Activated T-helper 1 cell treated with anti-CD3 and anti-CD28 coated beads, Interleukin-12 subunit alpha, Interleukin-12 subunit beta, Interleukin-2, Interleukin-4 antibody, amounts not matched to agents 30 ng/mL and 10 ng/mL and 1 ng/mL, durations not matched to agents 14 hours and 24 hours and 36 hours (primary cell): ENCODE measurements at regions not wholly inside any gene's neighbourhood (a gene's known extent, or its start where the extent isn't known, plus 50 kb on each side); places are given as distances from the start of the nearest gene placed in this dataset.
"Not testable (repeated sequence)": the region's sequence is repeated elsewhere in the genome, so short reads cannot be mapped to it uniquely, and the experiment has no call there.

Experiments used
- DNase-seq: peaks from one replicate; pipeline ENCODE4 v3.0.0; 2021; ENCODE audit warnings: low spot score
- H3K27ac Mint-ChIP-seq: one replicate; pipeline ENCODE4 v1.8.0; 2021; ENCODE audit warnings: mild to moderate bottlenecking, mixed read lengths
- H3K27me3 Mint-ChIP-seq: one replicate; pipeline ENCODE4 v1.8.0; 2022; ENCODE audit warnings: mild to moderate bottlenecking, moderate library complexity, mixed read lengths; ENCODE audit not compliant: insufficient read depth
- H3K36me3 Mint-ChIP-seq: one replicate; pipeline ENCODE4 v1.8.0; 2021; ENCODE audit warnings: low read depth, mixed read lengths
- H3K4me1 Mint-ChIP-seq: one replicate; pipeline ENCODE4 v1.8.0; 2021; ENCODE audit warnings: low read depth, mixed read lengths
- H3K4me3 Mint-ChIP-seq: one replicate; pipeline ENCODE4 v1.8.0; 2021; ENCODE audit warnings: mild to moderate bottlenecking, moderate library complexity, mixed read lengths
- H3K9me3 Mint-ChIP-seq: one replicate; pipeline ENCODE4 v1.8.0; 2021; ENCODE audit warnings: mixed read lengths
- intact Hi-C: fragments of 100-400 bp; cut with micrococcal nuclease; formaldehyde crosslinking; loops from one replicate; pipeline ENCODE4 v1.15.1; 2024

DNA sequence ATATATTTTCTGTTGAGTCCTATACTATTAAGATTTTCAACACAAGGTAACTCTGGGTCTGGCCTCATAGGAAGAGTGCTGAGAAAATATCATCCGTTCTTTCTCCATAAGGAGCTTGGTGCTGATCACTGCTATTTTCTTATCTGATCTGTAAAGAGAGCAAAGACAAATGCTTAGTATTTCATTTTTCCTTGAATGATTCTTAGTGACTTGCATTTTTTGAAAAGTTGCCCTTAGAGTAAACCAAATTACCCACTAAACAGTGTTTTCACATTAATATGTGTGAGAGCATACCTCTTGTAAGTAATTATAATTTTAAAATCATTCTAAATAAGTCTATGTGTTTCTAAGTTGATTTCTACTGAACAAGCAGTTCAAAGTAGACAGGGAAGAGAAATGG lies 121.3 kb upstream of the CTSV start:
- Mint-ChIP-seq H3K4me1 (no peaks in the 10 kb centered on the region), H3K9me3 (no peaks in the 10 kb centered on the region), H3K27me3 (peaks cover 4% of the 10 kb centered on the region), H3K27ac (no peak overlapping the region), H3K36me3 (no peaks in the 10 kb centered on the region), H3K4me3 (no peak overlapping the region)
- intact Hi-C loops: no loop called here
- DNase-seq: no peak

DNA sequence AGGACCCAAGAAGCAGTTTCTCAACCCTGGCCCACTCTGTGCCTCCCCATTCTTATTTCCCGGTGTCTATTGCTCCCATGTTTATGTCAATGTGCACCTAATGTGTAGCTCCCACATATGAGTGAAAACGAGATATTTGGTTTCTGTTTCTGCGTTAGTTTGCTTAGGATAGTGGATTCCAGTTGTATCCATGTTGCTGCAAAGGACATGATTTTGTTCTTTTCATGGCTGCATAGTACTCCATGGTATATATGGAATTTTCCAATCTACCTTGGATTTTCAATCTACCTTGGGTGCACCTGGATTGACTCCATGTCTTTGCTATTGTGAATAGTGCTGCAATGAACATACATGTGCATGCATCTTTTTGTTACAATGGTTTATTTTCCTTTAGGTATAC lies 119.8 kb upstream of the CTSV start:
- DNase-seq, H3K27me3 Mint-ChIP-seq, intact Hi-C loops, H3K36me3 Mint-ChIP-seq, H3K9me3 Mint-ChIP-seq, H3K27ac Mint-ChIP-seq, H3K4me1 Mint-ChIP-seq, H3K4me3 Mint-ChIP-seq: not testable (repeated sequence)

DNA sequence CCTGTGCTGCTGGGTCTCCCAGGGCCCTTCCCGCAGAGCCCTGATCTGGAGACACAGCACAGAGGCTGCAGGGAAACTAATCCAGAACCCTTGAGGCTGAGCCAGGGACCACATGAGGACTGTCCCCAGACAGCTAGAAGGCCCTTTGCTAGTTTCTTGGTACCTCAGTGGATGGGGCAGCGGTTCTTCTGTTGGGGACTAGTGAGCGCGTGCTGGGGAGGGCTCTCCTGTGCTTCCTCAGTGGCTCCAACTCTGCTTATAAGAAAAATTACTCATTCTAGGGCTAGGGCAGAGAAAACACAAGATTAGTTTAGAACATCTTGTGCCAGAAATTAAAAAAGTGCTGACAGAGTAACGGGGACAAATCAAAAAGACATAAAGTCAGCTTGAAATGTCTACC lies 116.5 kb upstream of the CTSV start:
- intact Hi-C loops, H3K4me1 Mint-ChIP-seq, H3K4me3 Mint-ChIP-seq, H3K27ac Mint-ChIP-seq, DNase-seq, H3K36me3 Mint-ChIP-seq, H3K9me3 Mint-ChIP-seq, H3K27me3 Mint-ChIP-seq: not testable (repeated sequence)

DNA sequence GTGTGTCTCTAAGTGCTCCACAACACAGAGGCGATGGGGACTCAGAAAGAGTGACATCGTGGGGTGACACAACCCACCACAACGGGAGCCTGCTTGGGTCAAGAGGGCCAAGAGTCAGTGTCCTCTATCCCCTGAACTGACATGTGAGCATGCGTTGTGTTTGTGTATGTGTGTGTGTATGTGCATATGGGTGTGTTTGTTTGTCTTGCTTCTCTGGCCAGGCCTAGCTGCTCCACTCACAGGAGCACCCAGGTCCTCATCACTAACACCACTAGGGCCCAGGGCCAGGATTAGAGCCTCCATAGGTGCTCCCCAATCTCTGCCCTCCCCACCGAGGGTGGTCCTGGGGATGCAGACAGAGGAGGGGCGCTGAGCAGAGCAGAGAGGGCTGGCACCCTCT lies 115.0 kb upstream of the CTSV start:
- intact Hi-C loops: no loop called here

DNA sequence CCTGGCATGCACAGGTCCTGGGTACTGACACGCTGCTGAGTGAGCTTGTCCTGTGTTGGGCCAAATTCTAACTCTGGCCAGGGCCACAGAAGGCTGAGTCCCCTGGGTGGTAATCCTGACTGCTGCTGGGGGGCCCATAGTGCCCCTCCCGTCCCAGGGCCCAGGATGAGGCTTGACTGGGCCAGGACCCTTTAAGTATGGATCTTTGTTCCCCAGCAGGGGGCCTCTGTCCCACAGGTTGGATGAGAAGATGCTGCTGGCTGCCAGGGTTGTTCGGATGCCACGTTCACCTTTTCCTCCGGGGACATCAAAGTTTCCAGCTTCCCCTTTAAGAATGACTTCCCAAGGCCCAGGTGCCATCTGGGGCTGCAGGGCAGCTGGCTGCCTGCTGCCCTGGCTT lies 114.2 kb upstream of the CTSV start:
- H3K27me3 Mint-ChIP-seq, H3K4me3 Mint-ChIP-seq, H3K27ac Mint-ChIP-seq, H3K4me1 Mint-ChIP-seq, intact Hi-C loops, DNase-seq, H3K9me3 Mint-ChIP-seq, H3K36me3 Mint-ChIP-seq: not testable (repeated sequence)

More for the DNA sequence above, 115.0 kb upstream of the CTSV start:
- Mint-ChIP-seq H3K27ac (no peak overlapping the region), H3K4me3 (no peak overlapping the region), H3K27me3 (peaks cover 2% of the 10 kb centered on the region), H3K36me3 (no peaks in the 10 kb centered on the region), H3K9me3 (no peaks in the 10 kb centered on the region), H3K4me1 (no peaks in the 10 kb centered on the region)
- no peak for DNase-seq

DNA sequence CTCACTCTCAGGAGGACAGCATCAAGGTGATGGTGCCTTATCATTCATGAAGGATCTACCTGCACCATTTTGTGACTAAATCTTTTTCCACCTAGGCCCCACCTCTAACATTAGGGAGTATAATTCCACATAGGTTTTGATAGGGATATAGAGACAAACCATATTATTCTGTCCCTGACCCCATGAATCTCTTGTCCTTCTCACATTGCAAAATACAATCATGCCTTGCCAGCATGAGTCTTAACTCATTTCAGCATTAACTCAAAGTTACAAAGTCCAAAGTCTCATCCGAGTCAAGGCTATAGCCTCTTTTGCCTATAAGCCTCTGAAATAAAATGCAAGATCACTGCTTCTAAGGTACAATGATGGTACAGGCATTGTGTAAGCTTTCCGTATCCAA lies 111.5 kb upstream of the CTSV start:
- H3K27me3 Mint-ChIP-seq: peaks cover 14% of the 10 kb centered on the region
- H3K4me1 Mint-ChIP-seq, intact Hi-C loops, H3K36me3 Mint-ChIP-seq, H3K9me3 Mint-ChIP-seq, DNase-seq, H3K4me3 Mint-ChIP-seq, H3K27ac Mint-ChIP-seq: not testable (repeated sequence)

DNA sequence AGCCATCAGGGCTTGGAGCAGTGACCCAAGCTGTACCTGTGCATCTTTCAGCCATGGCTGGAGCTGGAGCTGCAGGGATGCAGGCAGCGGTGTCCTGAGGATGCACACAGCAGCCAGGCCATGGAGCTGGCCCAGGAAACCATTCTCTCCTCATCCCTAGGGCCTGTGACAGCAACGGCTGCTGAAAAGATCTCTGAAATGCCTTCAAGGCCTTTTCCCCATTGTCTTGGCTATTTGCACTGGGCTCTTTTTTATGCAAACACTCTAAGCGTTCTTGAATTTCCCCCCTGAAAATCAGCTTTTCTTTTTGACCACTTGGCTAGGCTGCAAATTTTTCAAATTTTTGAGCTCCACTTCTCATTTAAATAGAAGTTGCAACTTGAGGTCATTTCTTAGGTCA lies 109.5 kb upstream of the CTSV start:
- DNase-seq, H3K36me3 Mint-ChIP-seq, H3K9me3 Mint-ChIP-seq, H3K4me1 Mint-ChIP-seq, H3K27ac Mint-ChIP-seq, H3K4me3 Mint-ChIP-seq, intact Hi-C loops: not testable (repeated sequence)
- H3K27me3 Mint-ChIP-seq: peaks cover 14% of the 10 kb centered on the region

DNA sequence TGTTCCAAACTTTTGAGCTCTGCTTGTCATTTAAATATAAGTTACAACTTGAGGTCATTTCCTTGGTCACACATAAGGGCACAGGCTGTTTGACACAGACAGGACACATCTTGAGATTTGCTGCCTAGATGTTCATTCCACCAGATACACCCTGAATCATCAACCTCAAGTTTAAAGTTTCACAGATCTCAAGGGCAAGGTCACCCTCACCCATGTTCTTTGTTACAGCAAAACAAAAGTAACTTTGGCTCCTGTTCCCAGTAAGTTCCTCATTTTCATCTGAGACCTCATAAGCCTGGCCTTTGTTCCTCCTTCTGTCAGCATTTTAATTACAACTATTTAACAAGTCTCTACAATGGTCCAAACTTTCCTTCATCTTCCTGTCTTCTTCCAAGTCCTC lies 106.7 kb upstream of the CTSV start:
- DNase-seq, intact Hi-C loops, H3K27ac Mint-ChIP-seq, H3K36me3 Mint-ChIP-seq, H3K4me3 Mint-ChIP-seq, H3K4me1 Mint-ChIP-seq, H3K9me3 Mint-ChIP-seq: not testable (repeated sequence)
- peaks cover 16% of the 10 kb centered on the region for H3K27me3 Mint-ChIP-seq

DNA sequence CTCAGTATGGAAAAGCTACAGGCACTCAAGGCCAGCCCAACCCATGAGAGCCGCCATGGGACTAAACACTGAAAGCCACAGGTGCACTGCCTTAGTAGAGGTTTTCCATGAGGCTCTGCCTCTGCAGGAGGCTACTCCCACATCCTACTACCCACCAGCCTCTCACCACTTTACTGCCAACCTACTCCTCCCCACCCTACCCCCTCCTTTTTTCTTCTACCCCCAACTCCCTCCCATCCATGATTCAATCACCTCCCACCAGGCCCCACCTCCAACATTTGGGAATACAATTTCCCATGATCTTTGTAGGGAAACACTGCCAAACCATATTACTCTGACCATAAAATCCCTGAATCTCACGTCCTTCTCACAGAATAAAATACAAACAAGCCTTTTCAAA lies 101.6 kb upstream of the CTSV start:
- intact Hi-C loops: no loop called here
- Mint-ChIP-seq H3K27me3 (peaks cover 2% of the 10 kb centered on the region), H3K9me3 (no peaks in the 10 kb centered on the region), H3K4me1 (no peaks in the 10 kb centered on the region), H3K4me3 (no peak overlapping the region), H3K27ac (no peak overlapping the region), H3K36me3 (no peaks in the 10 kb centered on the region)
- no peak for DNase-seq

DNA sequence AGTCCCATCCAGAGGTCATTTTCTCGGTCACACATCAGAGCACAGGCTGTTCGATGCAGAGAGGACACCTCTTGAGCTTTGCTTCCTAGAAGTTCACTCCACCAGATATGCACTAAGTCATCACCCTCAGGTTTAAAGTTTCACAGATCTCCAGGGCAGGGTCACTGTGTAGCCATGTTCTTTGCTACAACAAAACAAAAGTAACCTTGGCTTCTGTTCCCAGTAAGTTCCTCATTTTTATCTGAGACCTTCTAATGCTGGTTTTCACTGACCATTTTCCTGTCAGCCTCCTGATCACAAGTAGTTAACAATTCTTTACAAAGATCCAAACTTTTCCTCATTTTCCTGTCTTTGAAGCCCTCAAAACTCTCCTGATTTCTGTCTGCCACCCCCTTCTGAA lies 97.5 kb upstream of the CTSV start:
- no peaks in the 10 kb centered on the region for H3K36me3 Mint-ChIP-seq
- intact Hi-C loops: no loop called here

DNA sequence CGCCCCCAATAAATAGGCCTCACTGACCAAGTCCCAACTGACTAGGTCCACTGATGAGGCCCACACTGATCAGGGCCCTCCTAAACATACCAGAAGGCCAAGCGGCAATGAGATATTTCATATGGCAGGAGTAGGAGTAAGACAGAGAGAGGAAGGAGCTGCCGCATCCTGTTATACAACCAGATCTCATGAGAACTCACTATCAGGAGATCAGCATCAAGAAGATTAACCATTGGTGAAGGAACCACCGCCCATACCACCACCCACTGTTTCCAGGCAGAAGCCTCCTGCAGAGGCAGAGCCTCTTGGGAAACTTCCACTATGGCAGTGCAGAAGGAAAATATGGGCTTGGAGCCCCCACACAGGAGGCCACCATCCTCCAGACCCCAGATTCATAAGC lies 95.0 kb upstream of the CTSV start:
- H3K4me1 Mint-ChIP-seq, H3K4me3 Mint-ChIP-seq, H3K27ac Mint-ChIP-seq, H3K36me3 Mint-ChIP-seq, H3K27me3 Mint-ChIP-seq, H3K9me3 Mint-ChIP-seq, DNase-seq, intact Hi-C loops: not testable (repeated sequence)

More for the DNA sequence above, 97.5 kb upstream of the CTSV start:
- Mint-ChIP-seq H3K4me3 (no peak overlapping the region), H3K9me3 (no peaks in the 10 kb centered on the region), H3K27me3 (no peaks in the 10 kb centered on the region), H3K4me1 (no peaks in the 10 kb centered on the region), H3K27ac (no peak overlapping the region)
- no peak for DNase-seq

DNA sequence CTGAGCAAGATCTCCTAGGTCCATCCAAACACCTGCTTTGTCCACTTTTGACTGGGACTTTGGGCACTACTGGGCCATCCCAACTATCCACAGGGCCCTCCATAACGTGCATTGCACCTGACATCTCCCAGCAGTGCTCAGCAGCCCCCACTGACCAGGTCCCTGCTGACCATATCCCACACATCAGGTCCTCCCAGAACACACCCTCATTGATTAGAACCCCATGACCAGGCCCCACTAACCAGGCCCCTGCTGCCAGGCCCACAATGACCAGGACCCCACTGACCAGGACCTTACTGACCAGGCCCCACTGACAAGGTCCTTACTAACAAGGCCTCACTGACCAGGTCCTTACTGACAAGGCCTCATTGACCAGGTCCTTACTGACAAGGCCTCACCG lies 93.9 kb upstream of the CTSV start:
- no peaks in the 10 kb centered on the region for H3K9me3 Mint-ChIP-seq
- intact Hi-C loops: no loop called here
- DNase-seq: no peak

DNA sequence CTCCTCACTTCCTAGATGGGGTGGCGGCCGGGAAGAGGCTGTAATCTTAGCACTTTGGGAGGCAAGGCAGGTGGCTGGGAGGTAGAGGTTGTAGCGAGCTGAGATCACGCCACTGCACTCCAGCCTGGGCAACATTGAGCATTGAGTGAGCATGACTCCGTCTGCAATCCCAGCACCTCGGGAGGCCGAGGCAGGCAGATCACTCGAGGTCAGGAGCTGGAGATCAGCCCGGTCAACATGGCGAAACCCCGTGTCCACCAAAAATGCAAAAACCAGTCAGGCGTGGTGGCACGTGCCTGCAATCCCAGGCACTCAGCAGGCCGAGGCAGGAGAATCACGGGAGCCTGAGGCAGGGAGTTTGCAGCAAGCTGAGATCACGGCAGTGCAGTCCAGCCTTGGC lies 91.9 kb upstream of the CTSV start:
- intact Hi-C loops, H3K27me3 Mint-ChIP-seq, H3K4me1 Mint-ChIP-seq, H3K36me3 Mint-ChIP-seq, DNase-seq, H3K4me3 Mint-ChIP-seq, H3K27ac Mint-ChIP-seq, H3K9me3 Mint-ChIP-seq: not testable (repeated sequence)

More for the DNA sequence above, 93.9 kb upstream of the CTSV start:
- H3K27me3 Mint-ChIP-seq: no peaks in the 10 kb centered on the region
- no peaks in the 10 kb centered on the region for H3K36me3 Mint-ChIP-seq
- H3K27ac Mint-ChIP-seq: no peak overlapping the region
- H3K4me3 Mint-ChIP-seq: no peak overlapping the region
- no peaks in the 10 kb centered on the region for H3K4me1 Mint-ChIP-seq

DNA sequence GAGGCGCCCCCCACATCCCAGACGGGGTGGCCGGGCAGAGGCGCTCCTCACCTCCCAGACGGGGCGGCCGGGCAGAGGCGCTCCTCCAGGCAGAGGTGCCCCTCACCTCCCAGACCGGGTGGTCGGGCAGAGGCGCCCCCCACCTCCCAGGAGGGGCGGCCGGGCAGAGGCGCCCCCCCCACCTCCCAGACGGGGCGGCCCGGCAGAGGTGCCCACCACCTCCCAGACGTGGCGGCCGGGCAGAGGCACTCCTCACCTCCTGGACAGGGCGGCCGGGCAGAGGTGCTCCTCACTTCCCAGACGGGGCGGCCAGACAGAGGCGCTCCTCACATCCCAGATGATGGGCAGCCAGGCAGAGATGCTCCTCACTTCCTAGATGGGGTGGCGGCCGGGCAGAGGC lies 91.4 kb upstream of the CTSV start:
- H3K4me1 Mint-ChIP-seq, H3K27ac Mint-ChIP-seq, H3K4me3 Mint-ChIP-seq, DNase-seq, H3K27me3 Mint-ChIP-seq, H3K9me3 Mint-ChIP-seq, H3K36me3 Mint-ChIP-seq, intact Hi-C loops: not testable (repeated sequence)
